IMR-90 (cell line): ENCODE measurements at regions not wholly inside any gene's neighbourhood (a gene's known extent, or its start where the extent isn't known, plus 50 kb on each side); places are given as distances from the start of the nearest gene placed in this dataset.

Experiments used
- ATAC-seq: fragments of 200-7000 bp; cut with Tn5 transposase; 2 replicates; pipeline ENCODE4 v1.9.1; 2020; ENCODE audit warnings: low read depth, mild to moderate bottlenecking, moderate library complexity
- BruUV-seq: library from RNA; stranded (reverse); fragments of 400-500 nt; replicated peaks from 2 replicates; lab custom pipeline; 2021; lab: Mats Ljungman, UMichigan
- CTCF ChIA-PET: fragments of 300-600 bp; formaldehyde crosslinking; extraction: SDS; loops from one replicate; lab custom pipeline; 2021; ENCODE audit warnings: antibody characterized with exemption; lab: Yijun Ruan, JAX
- POLR2A ChIA-PET: fragments of 300-600 bp; sonication (Branson Sonifier 250); formaldehyde crosslinking; loops from one replicate; lab custom pipeline; 2022; ENCODE audit warnings: antibody characterized with exemption; ENCODE audit not compliant: unreplicated experiment; lab: Charles Lee
- DNase-seq: peaks from one replicate; pipeline ENCODE4 v3.0.0; 2013
- H2AFZ ChIP-seq: replicated peaks from 2 replicates; pipeline ENCODE3; 2013; ENCODE audit warnings: low read length, mild to moderate bottlenecking; ENCODE audit not compliant: poor library complexity
- H2AK5ac ChIP-seq: 2 replicates; pipeline ENCODE4 v1.6.1; 2013; ENCODE audit warnings: low read depth, low read length, inconsistent platforms
- H2AK9ac ChIP-seq: replicated peaks from 2 replicates; pipeline ENCODE3; 2013; ENCODE audit warnings: mild to moderate bottlenecking, low read depth, low read length, moderate library complexity; ENCODE audit not compliant: poor library complexity
- H2BK120ac ChIP-seq: 2 replicates; pipeline ENCODE4 v1.6.1; 2013; ENCODE audit warnings: low read depth, low read length, inconsistent platforms
- H2BK15ac ChIP-seq: 3 replicates; pipeline ENCODE4 v1.6.1; 2013; ENCODE audit warnings: low read depth, low read length, inconsistent platforms
- H2BK20ac ChIP-seq: 2 replicates; pipeline ENCODE4 v1.6.1; 2013; ENCODE audit warnings: low read depth, mild to moderate bottlenecking, inconsistent platforms, low read length, moderate library complexity
- H2BK5ac ChIP-seq: 2 replicates; pipeline ENCODE4 v1.6.1; 2013; ENCODE audit warnings: mild to moderate bottlenecking, low read depth, low read length, inconsistent platforms; ENCODE audit not compliant: poor library complexity, severe bottlenecking
- H3K14ac ChIP-seq: replicated peaks from 2 replicates; pipeline ENCODE4 v1.6.1; 2013; ENCODE audit warnings: low read depth, low read length, inconsistent platforms
- H3K18ac ChIP-seq: 2 replicates; pipeline ENCODE4 v1.6.1; 2013; ENCODE audit warnings: low read depth, low read length, control low read depth
- H3K23ac ChIP-seq: 2 replicates; pipeline ENCODE4 v1.6.1; 2013; ENCODE audit warnings: low read depth, low read length, inconsistent platforms
- H3K27ac ChIP-seq: 2 replicates; pipeline ENCODE4 v1.5.1; 2013; ENCODE audit warnings: mild to moderate bottlenecking, control low read depth, low read length; ENCODE audit not compliant: insufficient read depth
- H3K27me3 ChIP-seq: 2 replicates; pipeline ENCODE4 v1.6.1; 2013; ENCODE audit warnings: low read length; ENCODE audit not compliant: control insufficient read depth, insufficient read depth
- H3K36me3 ChIP-seq: 2 replicates; pipeline ENCODE4 v1.6.1; 2013; ENCODE audit warnings: low read length, mixed read lengths; ENCODE audit not compliant: control insufficient read depth, insufficient read depth
- H3K4ac ChIP-seq: 2 replicates; pipeline ENCODE4 v1.6.1; 2013; ENCODE audit warnings: low read depth, low read length, inconsistent platforms
- H3K4me1 ChIP-seq: 2 replicates; pipeline ENCODE4 v1.6.1; 2013; ENCODE audit warnings: low read length, mixed read lengths; ENCODE audit not compliant: control insufficient read depth, insufficient read depth
- H3K4me2 ChIP-seq: 2 replicates; pipeline ENCODE4 v1.6.1; 2013; ENCODE audit warnings: low read depth, mild to moderate bottlenecking, control low read depth, low read length, moderate library complexity
- H3K4me3 ChIP-seq: 2 replicates; pipeline ENCODE4 v1.5.1; 2013; ENCODE audit warnings: low read depth, mild to moderate bottlenecking, control low read depth, low read length, moderate library complexity; ENCODE audit not compliant: insufficient read depth
- H3K56ac ChIP-seq: 2 replicates; pipeline ENCODE4 v1.6.1; 2013; ENCODE audit warnings: low read length, inconsistent platforms; ENCODE audit not compliant: insufficient read depth; ENCODE audit errors: extremely low read depth
- H3K79me1 ChIP-seq, 2 experiments: 2 replicates each; pipeline ENCODE4 v1.6.1; 2013; ENCODE audit warnings: low read length in 2 of 2, inconsistent platforms in 1 of 2, low read depth in 1 of 2
- H3K9ac ChIP-seq: 2 replicates; pipeline ENCODE4 v1.6.1; 2013; ENCODE audit warnings: low read depth, low read length, control low read depth
- H3K9me1 ChIP-seq: 2 replicates; pipeline ENCODE4 v1.6.1; 2013; ENCODE audit warnings: low read length, inconsistent platforms; ENCODE audit not compliant: insufficient read depth
- H3K9me3 ChIP-seq: 2 replicates; pipeline ENCODE4 v1.6.1; 2013; ENCODE audit warnings: low read length; ENCODE audit not compliant: control insufficient read depth, insufficient read depth
- H4K20me1 ChIP-seq: 2 replicates; pipeline ENCODE4 v1.6.1; 2013; ENCODE audit warnings: low read length, inconsistent platforms; ENCODE audit not compliant: insufficient read depth
- H4K5ac ChIP-seq: 2 replicates; pipeline ENCODE4 v1.6.1; 2013; ENCODE audit warnings: mild to moderate bottlenecking, low read depth, low read length, control low read depth
- H4K8ac ChIP-seq, 2 experiments: 2 replicates each; pipeline ENCODE4 v1.6.1; 2013; ENCODE audit warnings: low read depth in 2 of 2, low read length in 2 of 2, control low read depth in 1 of 2, inconsistent platforms in 1 of 2
- H4K91ac ChIP-seq: 2 replicates; pipeline ENCODE4 v1.6.1; 2013; ENCODE audit warnings: low read depth, low read length, inconsistent platforms; ENCODE audit not compliant: insufficient read depth
- MXI1 ChIP-seq: IDR thresholded peaks from 2 replicates; pipeline ENCODE4 v1.6.1; 2012; ENCODE audit warnings: low read depth, mild to moderate bottlenecking, low read length, moderate library complexity, borderline replicate concordance
- SMC3 ChIP-seq: fragments of 150-350 bp; IDR thresholded peaks from 2 replicates; pipeline ENCODE4 v1.6.1; 2016; ENCODE audit warnings: low read depth, mild to moderate bottlenecking, antibody characterized with exemption, low read length, moderate library complexity
- WGBS, 2 experiments: methylation state at CpG; one replicate each; pipeline versions ENCODE4 v1.1.5 to v1.1.7; 2013; ENCODE audit warnings: missing lambda C conversion rate in 2 of 2; ENCODE audit not compliant: insufficient read length in 1 of 2; ENCODE audit errors: extremely low coverage in 2 of 2; 5-methylcytosine and 5-hydroxymethylcytosine counted together
- dilution Hi-C: fragments of 300-500 bp; cut with HindIII; formaldehyde crosslinking; loops from one replicate; pipeline ENCODE4 v1.14.3; 2018; ENCODE audit warnings: low sequenced_read_pairs; ENCODE audit not compliant: unreplicated experiment
- in situ Hi-C: fragments of 300-500 bp; cut with MboI; formaldehyde crosslinking; loops from 3 replicates; pipeline ENCODE4 v1.14.3; 2019; ENCODE audit warnings: low sequenced_read_pairs, inconsistent platforms, mixed read lengths
- intact Hi-C: fragments of 100-400 bp; cut with micrococcal nuclease; formaldehyde crosslinking; loops from 2 replicates; pipeline ENCODE4 v1.10.0; 2022

DNA sequence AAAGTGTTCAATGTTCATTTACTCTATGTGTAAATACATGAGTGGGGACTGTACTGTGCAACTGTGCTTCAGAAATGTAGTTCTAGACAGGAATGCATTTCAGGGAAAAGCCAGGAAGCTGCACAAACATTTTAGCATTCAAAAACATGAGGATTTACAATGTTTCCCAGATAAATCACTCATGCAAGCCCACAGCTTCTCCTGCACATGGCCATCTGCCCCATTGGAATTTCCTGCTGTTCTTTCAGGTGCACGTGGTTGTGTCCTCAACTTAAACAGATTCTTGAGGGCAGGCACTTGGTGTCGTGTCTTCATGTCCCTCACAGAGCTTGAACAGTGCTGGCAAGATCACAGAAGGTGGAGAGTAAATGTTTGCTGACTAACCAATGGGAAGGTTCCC is 101.5 kb downstream of the UNC5CL start:
- Histone ChIP-seq H2BK15ac (peak overlapping the region; percentile 18; the same call in 2 of the 3 replicates), H3K56ac (peak overlapping the region; percentile 60), H4K5ac (peak overlapping the region; percentile 9; the same call in 1 of the 2 replicates), H2AFZ (peak overlapping the region; percentile 75), H2BK120ac (peak overlapping the region; percentile 77), H3K9me1 (peaks cover 25% of the 10 kb centered on the region), H3K79me1 (peaks cover 0 to 3% of the 10 kb centered on the region in 2 experiments; a peak in 1 of 4 replicates), H3K9me3 (no peaks in the 10 kb centered on the region), H2AK9ac (peak overlapping the region; percentile 55), H3K18ac (peak overlapping the region; percentile 13; the same call in 1 of the 2 replicates), H3K36me3 (no peaks in the 10 kb centered on the region), H3K27me3 (no peaks in the 10 kb centered on the region), H4K8ac (peak overlapping the region; percentile 43 to 60), H2AK5ac (peak overlapping the region; percentile 79; the same call in 1 of the 2 replicates), H3K4me3 (no peak overlapping the region), H2BK20ac (peak overlapping the region; percentile 82), H3K4me2 (no peak overlapping the region; the same call in 1 of the 2 replicates), H4K91ac (peak overlapping the region; percentile 67), H3K27ac (no peak overlapping the region; the same call in 1 of the 2 replicates), H2BK5ac (peak overlapping the region; percentile 90), H3K4ac (peak overlapping the region; percentile 79), H3K23ac (peak overlapping the region; percentile 56; the same call in 1 of the 2 replicates), H3K9ac (no peak overlapping the region), H4K20me1 (no peaks in the 10 kb centered on the region), H3K14ac (peak overlapping the region; percentile 77), H3K4me1 (peaks cover 20% of the 10 kb centered on the region)
- CTCF ChIA-PET = interaction anchor here (1.3 to 1.6 kb wide), 2 partner anchors 15 to 90 kb away, joined by 3 read pairs; no protein-coding TSS in a partner anchor
- in situ Hi-C loops (no loop called here), dilution Hi-C loops (no loop called here), intact Hi-C loops (no loop called here)
- WGBS, 2 experiments = no CpG with 5 or more reads among the region's 2 CpGs
- POLR2A ChIA-PET = no interaction called here
- BruUV-seq = no TSS peak
- peak; percentile 50; the same call in 1 of the 2 replicates for TF ChIP-seq MXI1
- no peak for TF ChIP-seq SMC3
- peak; percentile 65 for DNase-seq
- peak; percentile 24 for ATAC-seq
